Activated naive CD8-positive, alpha-beta T cell treated with anti-CD3 and anti-CD28 coated beads for 36 hours (primary cell): ENCODE measurements at regions not wholly inside any gene's neighbourhood (a gene's known extent, or its start where the extent isn't known, plus 50 kb on each side); places are given as distances from the start of the nearest gene placed in this dataset.
"Not testable (repeated sequence)": the region's sequence is repeated elsewhere in the genome, so short reads cannot be mapped to it uniquely, and the experiment has no call there.

ENCODE experiments used
- DNase-seq: peaks from one replicate; pipeline ENCODE4 v3.0.0; 2021
- H3K27ac Mint-ChIP-seq: one replicate; pipeline ENCODE4 v1.8.0; 2022; ENCODE audit warnings: mild to moderate bottlenecking, moderate library complexity, mixed read lengths
- H3K27me3 Mint-ChIP-seq: one replicate; pipeline ENCODE4 v1.8.0; 2022; ENCODE audit warnings: mild to moderate bottlenecking, mixed read lengths
- H3K36me3 Mint-ChIP-seq: one replicate; pipeline ENCODE4 v1.8.0; 2021; ENCODE audit warnings: mild to moderate bottlenecking, mixed read lengths
- H3K4me1 Mint-ChIP-seq: one replicate; pipeline ENCODE4 v1.8.0; 2021; ENCODE audit warnings: mixed read lengths
- H3K4me3 Mint-ChIP-seq: one replicate; pipeline ENCODE4 v1.8.0; 2022; ENCODE audit warnings: mild to moderate bottlenecking, moderate library complexity, mixed read lengths
- H3K9me3 Mint-ChIP-seq: one replicate; pipeline ENCODE4 v1.8.0; 2022; ENCODE audit warnings: mixed read lengths

GRCh38 chr17:6255322-6255721 is 179.6 kb downstream of the AIPL1 start:
- H3K27ac Mint-ChIP-seq = no peak overlapping the region
- no peaks in the 10 kb centered on the region for H3K9me3 Mint-ChIP-seq
- H3K36me3 Mint-ChIP-seq = no peaks in the 10 kb centered on the region
- no peaks in the 10 kb centered on the region for H3K4me1 Mint-ChIP-seq
- DNase-seq = no peak
- no peak overlapping the region for H3K4me3 Mint-ChIP-seq
- peaks cover 48% of the 10 kb centered on the region for H3K27me3 Mint-ChIP-seq

GRCh38 chr17:6254036-6254435 is 180.9 kb downstream of the AIPL1 start:
- Mint-ChIP-seq H3K9me3 (no peaks in the 10 kb centered on the region), H3K27me3 (peaks cover 45% of the 10 kb centered on the region), H3K4me1 (no peaks in the 10 kb centered on the region), H3K36me3 (no peaks in the 10 kb centered on the region), H3K27ac (no peak overlapping the region), H3K4me3 (no peak overlapping the region)
- no peak for DNase-seq

- H3K36me3 Mint-ChIP-seq, H3K4me3 Mint-ChIP-seq, H3K27ac Mint-ChIP-seq, H3K4me1 Mint-ChIP-seq, H3K9me3 Mint-ChIP-seq, DNase-seq: not testable (repeated sequence)
- peaks cover 28% of the 10 kb centered on the region for H3K27me3 Mint-ChIP-seq
These were observed 181.5 kb downstream of the WSCD1 start for GRCh38 chr17:6251640-6252039.

GRCh38 chr17:6249732-6250131 is 179.6 kb downstream of the WSCD1 start:
- Mint-ChIP-seq H3K27me3 (peaks cover 20% of the 10 kb centered on the region), H3K27ac (no peak overlapping the region), H3K4me1 (no peaks in the 10 kb centered on the region), H3K36me3 (no peaks in the 10 kb centered on the region), H3K9me3 (no peaks in the 10 kb centered on the region), H3K4me3 (no peak overlapping the region)
- DNase-seq = no peak

GRCh38 chr17:6248061-6248460 is 177.9 kb downstream of the WSCD1 start:
- no peaks in the 10 kb centered on the region for H3K4me1 Mint-ChIP-seq
- DNase-seq = no peak
- H3K27me3 Mint-ChIP-seq = peaks cover 21% of the 10 kb centered on the region
- no peak overlapping the region for H3K4me3 Mint-ChIP-seq
- H3K9me3 Mint-ChIP-seq = no peaks in the 10 kb centered on the region
- no peaks in the 10 kb centered on the region for H3K36me3 Mint-ChIP-seq
- no peak overlapping the region for H3K27ac Mint-ChIP-seq

- Mint-ChIP-seq H3K27me3 (peaks cover 27% of the 10 kb centered on the region), H3K4me3 (no peak overlapping the region), H3K9me3 (no peaks in the 10 kb centered on the region), H3K4me1 (no peaks in the 10 kb centered on the region), H3K27ac (no peak overlapping the region), H3K36me3 (no peaks in the 10 kb centered on the region)
- DNase-seq = no peak
These were observed 175.4 kb downstream of the WSCD1 start for GRCh38 chr17:6245301-6246177.

GRCh38 chr17:6244796-6245195 is 174.6 kb downstream of the WSCD1 start:
- no peak for DNase-seq
- H3K27me3 Mint-ChIP-seq = peaks cover 32% of the 10 kb centered on the region
- no peaks in the 10 kb centered on the region for H3K4me1 Mint-ChIP-seq
- H3K36me3 Mint-ChIP-seq = no peaks in the 10 kb centered on the region
- H3K27ac Mint-ChIP-seq = no peak overlapping the region
- no peaks in the 10 kb centered on the region for H3K9me3 Mint-ChIP-seq
- no peak overlapping the region for H3K4me3 Mint-ChIP-seq

- H3K27me3 Mint-ChIP-seq = peaks cover 30% of the 10 kb centered on the region
- H3K36me3 Mint-ChIP-seq = no peaks in the 10 kb centered on the region
- no peak for DNase-seq
- H3K4me1 Mint-ChIP-seq = no peaks in the 10 kb centered on the region
- H3K4me3 Mint-ChIP-seq = no peak overlapping the region
- H3K9me3 Mint-ChIP-seq = no peaks in the 10 kb centered on the region
- H3K27ac Mint-ChIP-seq = no peak overlapping the region
These were observed 174.1 kb downstream of the WSCD1 start for GRCh38 chr17:6244253-6244652.

- DNase-seq = no peak
- Mint-ChIP-seq H3K9me3 (no peaks in the 10 kb centered on the region), H3K4me3 (no peak overlapping the region), H3K27me3 (peaks cover 27% of the 10 kb centered on the region), H3K27ac (no peak overlapping the region), H3K36me3 (no peaks in the 10 kb centered on the region), H3K4me1 (no peaks in the 10 kb centered on the region)
These were observed 173.0 kb downstream of the WSCD1 start for GRCh38 chr17:6243186-6243585.

GRCh38 chr17:6241996-6242395 is 171.8 kb downstream of the WSCD1 start:
- DNase-seq = no peak
- no peaks in the 10 kb centered on the region for H3K4me1 Mint-ChIP-seq
- H3K9me3 Mint-ChIP-seq = no peaks in the 10 kb centered on the region
- H3K4me3 Mint-ChIP-seq = no peak overlapping the region
- peaks cover 31% of the 10 kb centered on the region for H3K27me3 Mint-ChIP-seq
- no peak overlapping the region for H3K27ac Mint-ChIP-seq
- H3K36me3 Mint-ChIP-seq = no peaks in the 10 kb centered on the region

- Mint-ChIP-seq H3K36me3 (no peaks in the 10 kb centered on the region), H3K4me3 (no peak overlapping the region), H3K9me3 (no peaks in the 10 kb centered on the region), H3K4me1 (no peaks in the 10 kb centered on the region), H3K27me3 (peaks cover 34% of the 10 kb centered on the region), H3K27ac (no peak overlapping the region)
- no peak for DNase-seq
These were observed 171.2 kb downstream of the WSCD1 start for GRCh38 chr17:6241381-6241780.

GRCh38 chr17:6240601-6241000 is 170.4 kb downstream of the WSCD1 start:
- H3K4me1 Mint-ChIP-seq = no peaks in the 10 kb centered on the region
- no peaks in the 10 kb centered on the region for H3K36me3 Mint-ChIP-seq
- no peak overlapping the region for H3K4me3 Mint-ChIP-seq
- no peaks in the 10 kb centered on the region for H3K9me3 Mint-ChIP-seq
- DNase-seq = no peak
- no peak overlapping the region for H3K27ac Mint-ChIP-seq
- peaks cover 34% of the 10 kb centered on the region for H3K27me3 Mint-ChIP-seq

GRCh38 chr17:6240001-6240400 is 169.8 kb downstream of the WSCD1 start:
- H3K4me3 Mint-ChIP-seq = no peak overlapping the region
- no peaks in the 10 kb centered on the region for H3K36me3 Mint-ChIP-seq
- H3K4me1 Mint-ChIP-seq = no peaks in the 10 kb centered on the region
- H3K9me3 Mint-ChIP-seq = no peaks in the 10 kb centered on the region
- H3K27ac Mint-ChIP-seq = no peak overlapping the region
- no peak for DNase-seq
- peaks cover 34% of the 10 kb centered on the region for H3K27me3 Mint-ChIP-seq

GRCh38 chr17:6239241-6239798 is 169.1 kb downstream of the WSCD1 start:
- Mint-ChIP-seq H3K9me3 (no peaks in the 10 kb centered on the region), H3K4me3 (no peak overlapping the region), H3K4me1 (no peaks in the 10 kb centered on the region), H3K27ac (no peak overlapping the region), H3K27me3 (peaks cover 30% of the 10 kb centered on the region), H3K36me3 (no peaks in the 10 kb centered on the region)
- no peak for DNase-seq

- Mint-ChIP-seq H3K4me1 (no peaks in the 10 kb centered on the region), H3K27me3 (peaks cover 8% of the 10 kb centered on the region), H3K27ac (no peak overlapping the region), H3K9me3 (no peaks in the 10 kb centered on the region), H3K36me3 (no peaks in the 10 kb centered on the region), H3K4me3 (no peak overlapping the region)
- DNase-seq = no peak
These were observed 163.7 kb downstream of the WSCD1 start for GRCh38 chr17:6233856-6234255.

GRCh38 chr17:6233339-6233738 is 163.2 kb downstream of the WSCD1 start:
- DNase-seq = no peak
- Mint-ChIP-seq H3K4me3 (no peak overlapping the region), H3K9me3 (no peaks in the 10 kb centered on the region), H3K27ac (no peak overlapping the region), H3K27me3 (peaks cover 8% of the 10 kb centered on the region), H3K36me3 (no peaks in the 10 kb centered on the region), H3K4me1 (no peaks in the 10 kb centered on the region)
